Smooth muscle cell (in vitro differentiated cells): ENCODE measurements at regions not wholly inside any gene's neighbourhood (a gene's known extent, or its start where the extent isn't known, plus 50 kb on each side); places are given as distances from the start of the nearest gene placed in this dataset.

Experiments used
- DNase-seq: peaks from one replicate; lab custom pipeline; 2025; ENCODE audit not compliant: unreplicated experiment; lab: John Stamatoyannopoulos, UW
- H2AFZ ChIP-seq: fragments of 200-600 bp; sonication (generic); 2 replicates; pipeline ENCODE4 v1.6.0; 2016; ENCODE audit warnings: antibody characterized with exemption, low read depth, mild to moderate bottlenecking
- H3F3A ChIP-seq: fragments of 200-600 bp; sonication (generic); 2 replicates; pipeline ENCODE4 v1.6.0; 2017; ENCODE audit warnings: antibody characterized with exemption, low read depth
- H3K27ac ChIP-seq: fragments of 200-600 bp; sonication (generic); 2 replicates; pipeline ENCODE4 v1.5.1; 2016; ENCODE audit warnings: low read depth, mild to moderate bottlenecking
- H3K27me3 ChIP-seq: fragments of 200-600 bp; sonication (generic); 2 replicates; pipeline ENCODE4 v1.6.1; 2016; ENCODE audit warnings: low read depth, mild to moderate bottlenecking
- H3K36me3 ChIP-seq: fragments of 200-600 bp; sonication (generic); 2 replicates; pipeline ENCODE4 v1.5.1; 2016; ENCODE audit warnings: low read depth
- H3K4me1 ChIP-seq: fragments of 200-600 bp; sonication (generic); 2 replicates; pipeline ENCODE4 v1.5.1; 2016; ENCODE audit warnings: low read depth
- H3K4me2 ChIP-seq: fragments of 200-600 bp; sonication (generic); 2 replicates; pipeline ENCODE4 v1.6.0; 2016; ENCODE audit warnings: mild to moderate bottlenecking
- H3K4me3 ChIP-seq: fragments of 200-600 bp; sonication (generic); 2 replicates; pipeline ENCODE4 v1.5.1; 2016; ENCODE audit warnings: mild to moderate bottlenecking
- H3K79me2 ChIP-seq: fragments of 200-600 bp; sonication (generic); 2 replicates; pipeline ENCODE4 v1.6.0; 2016; ENCODE audit warnings: low read depth, mild to moderate bottlenecking
- H3K9ac ChIP-seq: fragments of 200-600 bp; sonication (generic); 2 replicates; pipeline ENCODE4 v1.6.0; 2016; ENCODE audit warnings: low read depth
- H3K9me3 ChIP-seq: fragments of 200-600 bp; sonication (generic); replicated peaks from 2 replicates; pipeline ENCODE4 v1.5.1; 2016; ENCODE audit warnings: low read depth
- H4K20me1 ChIP-seq: fragments of 200-600 bp; sonication (generic); 2 replicates; pipeline ENCODE4 v1.6.0; 2016; ENCODE audit warnings: low read depth
- WGBS: methylation state at CpG from one replicate; pipeline ENCODE4 v1.1.7; 2016; ENCODE audit warnings: low lambda C conversion rate; 5-methylcytosine and 5-hydroxymethylcytosine counted together
- TF ChIP-seq, protein P1 (sequence below): fragments of 200-600 bp; sonication (generic); IDR thresholded peaks from 2 replicates; pipeline ENCODE4 v1.5.1; 2017; ENCODE audit warnings: borderline replicate concordance, mild to moderate bottlenecking, antibody characterized with exemption; ENCODE audit not compliant: insufficient read depth, poor library complexity, severe bottlenecking

DNA sequence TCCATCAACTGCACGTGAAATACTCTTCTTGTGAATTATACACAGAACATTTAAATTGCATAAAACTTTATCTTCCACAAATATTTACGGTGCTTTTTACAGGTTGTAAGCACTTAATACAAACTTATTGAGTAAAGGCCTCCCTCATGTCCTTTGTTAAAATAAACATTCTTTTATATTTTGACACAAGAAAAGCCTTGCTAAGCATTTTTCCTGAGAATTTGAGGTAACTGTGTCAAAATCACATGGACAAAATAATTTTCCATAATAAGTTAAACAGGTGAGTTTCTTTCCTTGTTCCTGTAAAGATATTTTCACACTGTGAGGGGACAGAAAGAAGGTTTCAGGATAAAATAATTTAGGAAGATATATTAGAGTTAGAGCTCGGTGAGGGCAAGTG, 1317.1 kb upstream of the ZEB2 start:
- Histone ChIP-seq H3K4me1 (no peaks in the 10 kb centered on the region), H3K9me3 (no peaks in the 10 kb centered on the region), H3K9ac (no peak overlapping the region), H2AFZ (no peak overlapping the region), H3K4me2 (no peak overlapping the region), H3F3A (no peaks in the 10 kb centered on the region), H3K79me2 (no peaks in the 10 kb centered on the region), H3K27me3 (no peaks in the 10 kb centered on the region), H4K20me1 (no peaks in the 10 kb centered on the region), H3K4me3 (no peak overlapping the region), H3K36me3 (no peaks in the 10 kb centered on the region), H3K27ac (no peak overlapping the region)
- TF ChIP-seq, protein P1, sequence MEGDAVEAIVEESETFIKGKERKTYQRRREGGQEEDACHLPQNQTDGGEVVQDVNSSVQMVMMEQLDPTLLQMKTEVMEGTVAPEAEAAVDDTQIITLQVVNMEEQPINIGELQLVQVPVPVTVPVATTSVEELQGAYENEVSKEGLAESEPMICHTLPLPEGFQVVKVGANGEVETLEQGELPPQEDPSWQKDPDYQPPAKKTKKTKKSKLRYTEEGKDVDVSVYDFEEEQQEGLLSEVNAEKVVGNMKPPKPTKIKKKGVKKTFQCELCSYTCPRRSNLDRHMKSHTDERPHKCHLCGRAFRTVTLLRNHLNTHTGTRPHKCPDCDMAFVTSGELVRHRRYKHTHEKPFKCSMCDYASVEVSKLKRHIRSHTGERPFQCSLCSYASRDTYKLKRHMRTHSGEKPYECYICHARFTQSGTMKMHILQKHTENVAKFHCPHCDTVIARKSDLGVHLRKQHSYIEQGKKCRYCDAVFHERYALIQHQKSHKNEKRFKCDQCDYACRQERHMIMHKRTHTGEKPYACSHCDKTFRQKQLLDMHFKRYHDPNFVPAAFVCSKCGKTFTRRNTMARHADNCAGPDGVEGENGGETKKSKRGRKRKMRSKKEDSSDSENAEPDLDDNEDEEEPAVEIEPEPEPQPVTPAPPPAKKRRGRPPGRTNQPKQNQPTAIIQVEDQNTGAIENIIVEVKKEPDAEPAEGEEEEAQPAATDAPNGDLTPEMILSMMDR = no peak
- no peak for DNase-seq
- 94% methylated on average over 3 of the region's 3 CpGs for WGBS

DNA sequence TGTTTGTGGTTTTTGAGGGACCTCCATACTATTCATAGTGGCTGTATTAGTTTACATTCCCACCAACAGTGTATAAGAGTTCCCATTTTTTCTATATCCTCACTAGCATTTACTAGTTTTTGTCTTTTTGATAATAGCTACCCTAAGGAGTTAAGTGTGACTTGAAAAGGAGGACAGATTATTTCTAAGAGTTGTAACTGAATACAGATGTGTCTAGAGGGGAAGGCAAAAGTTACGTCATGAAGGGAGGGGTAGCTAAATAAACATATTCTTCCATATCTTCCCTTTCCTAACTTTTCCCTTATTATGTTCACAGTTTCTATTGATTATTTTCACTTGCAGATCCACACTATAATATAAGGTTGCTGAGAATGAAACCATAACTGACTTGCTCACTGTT, 1315.7 kb upstream of the ZEB2 start:
- Histone ChIP-seq H3F3A (no peaks in the 10 kb centered on the region), H3K79me2 (no peaks in the 10 kb centered on the region), H3K9me3 (no peaks in the 10 kb centered on the region), H3K4me1 (no peaks in the 10 kb centered on the region), H2AFZ (no peak overlapping the region), H3K27ac (no peak overlapping the region), H3K9ac (no peak overlapping the region), H3K27me3 (no peaks in the 10 kb centered on the region), H3K4me2 (no peak overlapping the region), H3K36me3 (no peaks in the 10 kb centered on the region), H3K4me3 (no peak overlapping the region), H4K20me1 (no peaks in the 10 kb centered on the region)
- 80% methylated on average over 1 of the region's 1 CpG for WGBS
- TF ChIP-seq, protein P1 = no peak
- DNase-seq = no peak

DNA sequence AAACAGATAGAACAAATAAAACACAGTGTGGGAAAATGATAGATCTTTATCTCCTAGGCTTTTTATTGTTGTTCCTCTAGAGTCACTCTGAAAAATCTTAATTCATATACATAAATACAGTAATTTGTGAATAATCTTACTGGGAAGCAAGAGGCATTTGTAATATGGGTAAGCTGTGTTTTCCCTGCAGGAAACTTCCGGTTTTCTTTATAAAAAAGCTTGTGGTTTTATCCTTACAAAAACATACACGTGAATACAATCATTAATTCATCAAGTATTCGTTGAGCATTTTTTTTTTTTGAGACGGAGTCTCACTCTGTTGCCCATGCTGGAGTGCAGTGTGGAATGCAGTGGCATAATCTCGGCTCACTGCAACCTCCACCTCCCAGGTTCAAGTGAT, 1312.8 kb upstream of the ZEB2 start:
- H3K4me1 ChIP-seq = no peaks in the 10 kb centered on the region
- H3K27me3 ChIP-seq = no peaks in the 10 kb centered on the region
- no peak overlapping the region for H3K9ac ChIP-seq
- no peaks in the 10 kb centered on the region for H3K36me3 ChIP-seq
- H3K4me3 ChIP-seq = no peak overlapping the region
- no peaks in the 10 kb centered on the region for H4K20me1 ChIP-seq
- TF ChIP-seq, protein P1 = no peak
- H3K9me3 ChIP-seq = no peaks in the 10 kb centered on the region
- 92% methylated on average over 5 of the region's 5 CpGs for WGBS
- no peak for DNase-seq
- no peak overlapping the region for H3K4me2 ChIP-seq
- H3F3A ChIP-seq = no peaks in the 10 kb centered on the region
- no peak overlapping the region for H2AFZ ChIP-seq
- H3K27ac ChIP-seq = no peak overlapping the region
- no peaks in the 10 kb centered on the region for H3K79me2 ChIP-seq

DNA sequence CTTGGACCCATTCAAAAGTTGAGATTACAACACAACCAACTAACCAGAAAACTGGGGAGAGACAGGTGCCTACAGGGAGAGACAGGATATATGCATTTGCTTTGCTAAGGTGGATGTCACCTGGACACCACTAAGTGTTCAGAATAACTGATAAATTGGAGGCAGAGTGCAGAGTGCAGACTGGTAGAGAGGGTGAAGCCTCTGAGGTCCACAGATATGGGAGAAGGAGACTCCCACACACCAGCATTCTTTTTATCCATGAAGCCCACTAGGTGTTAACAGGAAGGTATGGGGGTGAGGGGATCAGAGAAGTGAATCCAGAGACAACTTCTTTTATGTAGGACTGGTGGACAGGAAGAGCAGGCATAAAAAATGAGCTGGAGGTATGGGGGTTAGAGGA, 1310.0 kb upstream of the ZEB2 start:
- no peak for DNase-seq
- H4K20me1 ChIP-seq = no peaks in the 10 kb centered on the region
- TF ChIP-seq, protein P1 = no peak
- H3K36me3 ChIP-seq = no peaks in the 10 kb centered on the region
- H3K4me1 ChIP-seq = no peaks in the 10 kb centered on the region
- H3F3A ChIP-seq = no peaks in the 10 kb centered on the region
- no peak overlapping the region for H3K27ac ChIP-seq
- H3K4me2 ChIP-seq = no peak overlapping the region
- H2AFZ ChIP-seq = no peak overlapping the region
- H3K9me3 ChIP-seq = no peaks in the 10 kb centered on the region
- no peaks in the 10 kb centered on the region for H3K27me3 ChIP-seq
- no peak overlapping the region for H3K4me3 ChIP-seq
- no peaks in the 10 kb centered on the region for H3K79me2 ChIP-seq
- no peak overlapping the region for H3K9ac ChIP-seq
